ENCODE measurements at regions not wholly inside any gene's neighbourhood (a gene's known extent, or its start where the extent isn't known, plus 50 kb on each side); places are given as distances from the start of the nearest gene placed in this dataset.

DNA sequence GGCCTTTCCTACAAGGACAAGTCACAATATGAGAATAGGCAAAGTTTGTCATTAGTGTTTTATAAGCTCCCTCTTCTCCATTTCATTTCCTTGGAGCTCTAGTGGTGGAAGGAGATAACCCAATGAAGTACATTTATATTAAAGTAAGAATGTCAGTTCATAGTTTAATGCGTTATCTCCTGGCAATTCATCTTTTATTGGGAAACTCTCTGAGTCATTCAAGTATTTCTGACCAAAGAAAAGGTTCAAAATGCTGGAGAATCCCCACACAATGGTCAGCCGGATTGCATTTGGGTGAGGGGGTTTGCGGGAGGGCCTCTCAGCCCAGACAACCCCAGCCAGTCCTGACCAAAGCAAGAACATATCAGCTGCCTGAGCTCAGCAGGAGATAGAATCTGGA is 321.5 kb upstream of the NRP1 start:
- no peak for TF ChIP-seq POLR2A (IDR thresholded peaks at IDR 0.05)
- TF ChIP-seq, protein P1, sequence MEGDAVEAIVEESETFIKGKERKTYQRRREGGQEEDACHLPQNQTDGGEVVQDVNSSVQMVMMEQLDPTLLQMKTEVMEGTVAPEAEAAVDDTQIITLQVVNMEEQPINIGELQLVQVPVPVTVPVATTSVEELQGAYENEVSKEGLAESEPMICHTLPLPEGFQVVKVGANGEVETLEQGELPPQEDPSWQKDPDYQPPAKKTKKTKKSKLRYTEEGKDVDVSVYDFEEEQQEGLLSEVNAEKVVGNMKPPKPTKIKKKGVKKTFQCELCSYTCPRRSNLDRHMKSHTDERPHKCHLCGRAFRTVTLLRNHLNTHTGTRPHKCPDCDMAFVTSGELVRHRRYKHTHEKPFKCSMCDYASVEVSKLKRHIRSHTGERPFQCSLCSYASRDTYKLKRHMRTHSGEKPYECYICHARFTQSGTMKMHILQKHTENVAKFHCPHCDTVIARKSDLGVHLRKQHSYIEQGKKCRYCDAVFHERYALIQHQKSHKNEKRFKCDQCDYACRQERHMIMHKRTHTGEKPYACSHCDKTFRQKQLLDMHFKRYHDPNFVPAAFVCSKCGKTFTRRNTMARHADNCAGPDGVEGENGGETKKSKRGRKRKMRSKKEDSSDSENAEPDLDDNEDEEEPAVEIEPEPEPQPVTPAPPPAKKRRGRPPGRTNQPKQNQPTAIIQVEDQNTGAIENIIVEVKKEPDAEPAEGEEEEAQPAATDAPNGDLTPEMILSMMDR (IDR thresholded peaks at IDR 0.05) = no peak
